GM15510 (cell line): ENCODE measurements at regions not wholly inside any gene's neighbourhood (a gene's known extent, or its start where the extent isn't known, plus 50 kb on each side); places are given as distances from the start of the nearest gene placed in this dataset.

Experiments
- POLR2A ChIP-seq: IDR thresholded peaks from 3 replicates; pipeline ENCODE4 v1.6.1; 2011; ENCODE audit warnings: borderline replicate concordance; ENCODE audit not compliant: insufficient read length; ENCODE audit errors: extremely low read depth

DNA sequence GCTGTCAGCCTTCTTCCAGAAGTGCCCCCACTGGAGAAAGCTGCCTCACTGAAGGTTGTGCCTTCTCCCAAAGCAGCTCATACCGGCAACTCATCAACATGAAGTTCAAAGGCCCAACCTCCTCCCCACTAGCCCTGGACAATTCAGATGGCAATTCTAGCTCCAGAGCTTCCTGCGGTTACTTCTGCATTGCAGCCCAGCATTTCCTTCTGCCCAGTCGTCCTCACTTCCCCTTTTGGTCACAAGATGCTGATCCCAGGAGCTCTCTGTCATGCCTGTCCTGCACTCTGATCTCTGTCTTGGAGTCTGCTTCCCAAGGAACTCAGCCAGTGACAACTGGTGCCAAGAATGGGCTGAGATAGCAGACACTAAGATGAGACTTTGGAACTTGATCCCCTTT lies 178.2 kb upstream of the SOX9 start:
- TF ChIP-seq POLR2A, result no peak

- no peak for TF ChIP-seq POLR2A
Observed at GRCh38 chr17:71948703-71949422, 172.0 kb upstream of the SOX9 start.

- no peak for TF ChIP-seq POLR2A
Observed at GRCh38 chr17:71959154-71959553, 161.7 kb upstream of the SOX9 start.

- TF ChIP-seq POLR2A, result no peak
Observed at GRCh38 chr17:71963351-71963750, 157.5 kb upstream of the SOX9 start.

DNA sequence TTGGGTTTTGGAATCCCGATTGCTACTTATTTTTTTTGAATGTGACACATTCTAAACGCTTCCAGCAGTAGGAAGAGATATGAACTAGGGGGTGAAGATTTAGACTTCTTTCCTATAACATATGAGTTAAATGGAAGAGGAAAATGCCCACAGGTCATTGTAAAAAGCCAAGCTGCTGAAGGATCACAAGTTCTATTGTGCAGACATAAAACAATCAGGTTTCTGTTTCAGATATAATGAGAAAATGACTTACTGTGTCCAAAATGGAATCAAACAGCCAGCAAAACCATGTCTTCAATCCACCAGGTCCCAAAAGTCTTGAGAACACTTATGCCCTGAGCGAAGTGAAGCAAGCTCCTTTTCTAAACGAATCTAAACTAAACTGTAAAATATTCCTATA lies 157.0 kb upstream of the SOX9 start:
- no peak for TF ChIP-seq POLR2A

GRCh38 chr17:71964559-71964958 lies 156.3 kb upstream of the SOX9 start:
- no peak for TF ChIP-seq POLR2A

GRCh38 chr17:71966055-71966454 lies 154.8 kb upstream of the SOX9 start:
- no peak for TF ChIP-seq POLR2A

DNA sequence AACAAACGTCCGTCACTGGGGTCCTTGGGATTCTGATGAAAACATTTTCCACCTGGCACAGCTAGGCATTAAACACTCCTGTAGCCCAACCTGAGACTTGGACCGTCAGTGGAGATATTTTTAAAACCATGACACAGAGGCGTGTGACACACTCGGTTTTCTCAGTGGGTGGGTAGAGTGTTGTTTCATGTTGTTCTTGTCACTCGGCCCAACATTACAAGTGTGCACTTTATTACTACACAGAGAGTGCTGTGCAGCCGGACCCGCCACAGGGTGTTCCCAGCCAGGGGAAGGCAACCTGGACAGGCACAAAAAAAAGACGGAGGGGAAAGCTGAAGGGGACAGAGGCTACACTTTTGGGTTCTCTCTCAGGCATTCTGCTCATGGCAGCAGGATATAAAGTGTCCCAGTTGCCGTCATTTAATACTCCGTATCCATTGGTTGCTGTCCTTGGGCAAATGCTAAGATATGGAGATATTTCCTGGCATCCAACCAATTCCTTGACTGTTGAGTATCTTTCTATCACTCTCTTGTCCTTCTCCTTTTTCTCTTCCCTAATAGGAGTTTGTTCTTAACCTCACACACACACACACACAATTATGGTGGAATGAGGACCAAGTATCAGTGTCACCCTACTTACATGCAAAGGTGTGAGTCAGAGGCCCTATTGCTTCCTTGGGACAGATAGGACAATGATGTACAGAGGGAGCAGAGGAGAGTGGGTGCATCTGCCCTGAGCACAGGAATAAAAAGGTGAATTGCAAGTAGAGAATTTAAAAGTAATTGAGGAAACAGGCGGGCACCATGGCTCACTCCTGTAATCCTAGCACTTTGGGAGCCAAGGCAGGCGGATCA lies 154.1 kb upstream of the SOX9 start:
- no peak for TF ChIP-seq POLR2A

DNA sequence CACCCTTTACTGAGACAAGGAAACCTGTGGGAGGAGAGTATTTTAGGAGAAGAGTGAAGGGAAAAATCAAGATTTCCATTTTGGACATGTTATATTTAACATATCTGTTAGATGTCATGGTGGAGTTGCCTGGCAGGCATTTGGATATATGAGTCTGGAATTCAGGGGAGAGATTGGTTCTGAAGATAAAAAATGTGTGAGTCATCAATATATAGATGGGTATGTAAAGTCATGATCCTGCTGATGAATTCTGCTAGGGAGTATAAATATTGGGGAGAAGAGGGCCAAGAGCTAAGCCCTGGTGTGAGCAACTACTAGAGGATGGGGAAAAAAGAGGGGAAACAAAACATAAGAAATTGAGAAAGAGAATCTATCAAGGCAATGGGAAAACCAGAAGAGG lies 151.3 kb upstream of the SOX9 start:
- TF ChIP-seq POLR2A, result no peak

DNA sequence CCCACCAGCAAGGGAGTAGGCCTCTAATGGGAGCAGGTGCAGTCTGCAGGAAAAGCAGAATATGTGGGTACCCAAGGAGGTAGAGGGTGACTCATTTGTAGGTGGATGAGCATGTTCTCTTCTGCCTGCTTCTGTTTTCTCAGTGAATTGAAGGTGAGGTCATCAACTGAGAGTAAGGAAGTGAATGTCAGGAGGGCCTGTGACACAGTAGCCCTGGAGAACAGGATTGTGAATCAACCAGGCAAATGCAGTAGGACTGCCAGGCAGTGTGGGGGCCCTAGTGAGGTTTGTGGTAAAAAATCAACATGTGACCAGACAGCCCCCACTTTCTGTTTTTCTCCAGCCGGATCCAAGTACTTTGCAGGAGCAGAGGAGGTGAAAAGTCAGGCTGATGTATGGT lies 150.5 kb upstream of the SOX9 start:
- no peak for TF ChIP-seq POLR2A

DNA sequence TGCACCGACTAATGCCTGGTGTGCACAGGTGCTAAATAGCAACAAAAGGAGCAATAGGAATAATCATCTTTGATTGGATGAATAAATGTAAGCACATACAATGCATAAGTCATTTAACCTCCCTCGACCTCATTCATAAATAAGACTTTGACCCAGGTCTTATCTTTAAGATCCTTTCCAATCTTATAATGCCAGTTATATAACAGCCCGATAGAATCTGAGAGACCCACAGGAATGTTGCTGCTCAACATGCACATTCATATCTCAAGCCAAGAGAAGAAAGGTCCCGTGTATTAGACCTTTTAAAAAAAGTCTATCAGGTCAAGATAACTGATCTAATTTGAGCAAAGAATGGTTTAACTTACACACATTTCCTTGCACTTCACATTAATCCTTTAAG lies 146.8 kb upstream of the SOX9 start:
- TF ChIP-seq POLR2A, result no peak

GRCh38 chr17:71975331-71975801 lies 145.5 kb upstream of the SOX9 start:
- TF ChIP-seq POLR2A, result no peak

DNA sequence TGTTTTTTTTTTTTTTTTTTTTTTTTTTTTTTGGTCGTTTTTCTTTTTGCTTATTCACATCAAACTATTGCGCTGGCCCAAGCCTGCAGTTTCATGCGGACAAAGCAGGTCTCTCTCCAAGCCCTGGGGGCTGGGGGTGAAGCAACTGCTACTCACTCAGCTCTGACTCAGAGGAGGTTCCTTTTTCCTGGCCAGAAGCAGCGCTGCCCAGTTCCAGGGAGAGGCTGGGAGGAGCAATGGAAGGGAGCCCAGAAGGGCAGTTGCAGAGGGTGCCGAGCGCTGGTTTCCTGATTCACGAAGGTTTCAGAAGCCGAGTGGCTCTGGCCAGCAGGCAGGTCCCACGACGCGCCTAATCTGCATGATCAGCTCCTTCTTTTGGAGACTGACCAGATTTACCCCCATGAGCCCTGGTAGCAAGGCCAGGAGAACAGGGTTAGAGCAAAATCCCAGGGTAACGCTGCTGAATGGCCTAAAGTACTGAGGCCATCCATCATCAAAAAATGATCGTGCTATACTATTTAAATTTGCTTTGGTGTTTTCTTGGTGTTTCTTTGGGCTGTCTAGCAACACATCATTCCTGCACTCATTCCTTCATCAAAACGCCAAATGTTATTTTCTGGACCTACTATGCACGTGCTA lies 144.7 kb upstream of the SOX9 start:
- no peak for TF ChIP-seq POLR2A

DNA sequence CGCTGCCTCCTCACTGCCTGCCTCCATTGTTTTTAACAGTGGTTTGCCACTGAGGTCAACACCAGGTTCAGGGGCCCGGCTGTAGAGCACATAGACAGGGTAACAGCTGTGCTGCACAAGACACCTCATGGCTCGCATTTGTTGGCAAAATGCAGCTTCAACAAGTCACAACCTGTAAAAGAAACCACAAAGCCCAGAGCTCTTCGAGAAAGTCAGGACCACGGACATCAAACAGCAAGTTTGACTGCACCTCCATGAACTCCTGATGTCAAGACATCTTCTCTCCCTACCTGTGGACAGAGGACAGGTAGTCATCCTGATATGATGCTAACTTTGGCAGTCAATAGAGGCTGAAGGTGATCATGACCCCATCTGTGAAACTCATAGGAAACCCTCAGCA lies 142.4 kb upstream of the SOX9 start:
- TF ChIP-seq POLR2A, result no peak

GRCh38 chr17:71980171-71980570 lies 140.6 kb upstream of the SOX9 start:
- TF ChIP-seq POLR2A, result no peak

- TF ChIP-seq POLR2A, result no peak
Observed at GRCh38 chr17:71983828-71984227, 137.0 kb upstream of the SOX9 start.
